GM21390 (cell line): ENCODE measurements at regions not wholly inside any gene's neighbourhood (a gene's known extent, or its start where the extent isn't known, plus 50 kb on each side); places are given as distances from the start of the nearest gene placed in this dataset.
"Not testable (repeated sequence)": the region's sequence is repeated elsewhere in the genome, so short reads cannot be mapped to it uniquely, and the experiment has no call there.

Source experiments
- ATAC-seq: cut with Tn5 transposase; IDR thresholded peaks from one replicate; pipeline ENCODE4 v1.9.1; 2021; ENCODE audit not compliant: unreplicated experiment

DNA sequence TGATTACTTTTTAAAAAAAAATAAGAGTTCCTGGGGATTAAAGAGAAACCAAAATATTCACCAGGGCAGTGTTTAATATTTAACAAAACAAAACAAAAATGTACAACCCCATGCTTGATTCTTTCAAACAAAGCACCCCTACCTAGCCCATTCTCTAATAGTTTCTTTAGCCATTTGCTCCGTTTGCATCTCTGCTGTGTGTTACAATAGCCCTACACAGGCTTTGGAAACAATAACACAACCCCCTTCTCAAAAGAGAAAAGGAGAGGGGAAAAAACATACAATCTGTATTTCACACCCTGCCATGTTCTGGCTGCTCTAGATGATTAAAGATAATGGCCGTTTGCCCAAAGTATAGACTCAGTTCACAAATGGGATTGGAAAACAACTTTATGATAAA is 302.9 kb downstream of the CPS1 start:
- no peak for ATAC-seq

DNA sequence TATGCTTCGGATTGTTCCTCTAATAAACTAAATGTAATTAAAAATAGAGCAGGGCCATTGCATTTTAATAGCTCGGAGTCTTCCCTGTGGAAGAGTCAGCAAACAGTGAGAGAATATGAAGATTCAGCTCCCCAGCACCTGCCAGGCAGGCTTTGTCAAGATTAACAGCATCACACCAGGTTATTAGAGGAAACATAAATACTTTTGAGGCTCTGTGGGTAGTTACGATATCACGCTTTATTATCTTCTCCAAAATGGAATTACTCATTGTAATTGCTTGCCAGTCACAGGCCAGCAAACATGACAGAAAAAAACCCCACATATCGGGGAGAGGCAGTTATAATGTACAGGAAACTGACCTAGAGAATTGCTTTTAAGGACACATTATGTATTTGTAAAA is 303.9 kb downstream of the CPS1 start:
- ATAC-seq = no peak

DNA sequence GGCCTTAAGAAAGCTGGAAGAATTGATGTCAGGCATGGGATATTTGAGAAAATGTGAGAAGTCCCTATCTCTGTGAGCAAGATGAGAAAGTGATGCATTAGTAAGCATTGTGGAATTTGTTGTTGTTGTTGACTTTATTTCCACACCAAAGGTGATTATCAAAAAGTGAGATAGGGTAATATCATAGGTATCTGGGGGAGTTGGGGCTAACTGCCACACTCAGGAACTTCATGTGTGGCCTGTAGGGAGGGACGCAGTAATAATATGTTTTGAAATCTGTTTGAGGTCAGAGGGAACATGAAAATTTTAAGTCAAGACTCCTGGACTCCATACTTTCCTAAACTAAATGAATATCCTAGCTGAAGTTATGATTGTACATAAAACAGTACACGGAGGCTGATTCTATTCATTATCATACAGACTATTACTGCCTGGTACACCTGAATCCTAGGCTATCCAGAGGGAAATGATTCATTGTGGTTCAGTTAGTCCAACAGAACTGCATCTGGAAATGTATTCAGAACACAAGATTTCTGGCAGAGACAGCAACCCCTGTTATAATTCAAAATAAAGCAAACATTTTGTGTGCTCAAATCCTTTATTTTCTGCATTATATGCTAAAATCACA is 304.8 kb downstream of the CPS1 start:
- ATAC-seq = no peak

DNA sequence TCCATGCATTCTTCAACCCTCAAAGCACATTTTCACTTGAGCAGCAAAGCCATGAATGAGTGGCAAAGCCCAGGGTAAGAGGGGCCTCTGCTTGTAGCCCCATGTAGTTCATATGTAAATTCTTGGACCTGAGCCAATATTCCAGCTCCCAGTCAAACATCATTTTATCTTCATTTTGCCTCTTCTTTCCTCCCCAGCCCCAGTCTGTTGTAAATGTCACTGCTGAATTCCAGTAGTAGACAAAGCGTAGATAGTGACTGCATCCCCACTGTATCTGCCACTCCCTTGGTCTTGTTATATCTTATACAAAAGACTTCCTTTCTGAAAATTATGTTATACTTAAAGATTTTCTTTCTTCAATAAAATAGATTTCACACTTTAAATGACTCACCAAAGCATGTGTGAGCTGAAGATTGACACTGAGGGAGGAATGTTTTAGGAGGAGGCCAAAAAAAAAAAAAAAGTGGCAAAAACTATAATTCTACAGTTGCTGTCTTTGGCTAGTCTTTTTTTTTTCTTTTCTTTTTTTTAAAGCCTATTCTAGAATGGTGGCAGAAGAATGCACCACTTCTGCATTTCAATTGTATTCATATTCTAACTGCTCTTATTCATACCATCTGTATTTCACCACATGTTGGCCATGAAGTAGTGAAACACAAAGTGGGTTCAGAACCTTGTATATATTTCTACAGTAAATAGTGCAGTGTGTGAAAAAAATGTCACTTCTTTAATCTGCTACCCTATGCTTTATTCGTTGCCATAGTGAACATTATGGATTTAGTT is 306.1 kb downstream of the CPS1 start:
- no peak for ATAC-seq

DNA sequence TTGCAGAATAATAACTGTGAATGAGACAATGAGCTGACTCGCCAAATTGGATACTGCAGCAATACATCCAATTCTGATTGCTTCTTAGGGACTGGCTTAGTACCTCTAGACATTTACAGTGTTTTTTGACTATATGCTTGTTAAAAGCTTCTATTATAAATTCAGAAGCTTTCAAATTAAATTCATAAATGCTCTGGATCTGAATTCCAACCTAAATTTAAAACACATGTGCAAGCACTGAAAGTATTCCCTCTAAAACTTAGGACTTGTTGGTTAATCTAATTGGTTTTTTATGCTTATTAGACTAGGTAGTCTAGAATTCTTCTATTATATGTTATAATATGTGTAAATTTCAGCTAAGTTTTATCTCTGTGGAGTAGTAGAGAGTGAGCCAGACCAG is 306.9 kb downstream of the CPS1 start:
- ATAC-seq = no peak

DNA sequence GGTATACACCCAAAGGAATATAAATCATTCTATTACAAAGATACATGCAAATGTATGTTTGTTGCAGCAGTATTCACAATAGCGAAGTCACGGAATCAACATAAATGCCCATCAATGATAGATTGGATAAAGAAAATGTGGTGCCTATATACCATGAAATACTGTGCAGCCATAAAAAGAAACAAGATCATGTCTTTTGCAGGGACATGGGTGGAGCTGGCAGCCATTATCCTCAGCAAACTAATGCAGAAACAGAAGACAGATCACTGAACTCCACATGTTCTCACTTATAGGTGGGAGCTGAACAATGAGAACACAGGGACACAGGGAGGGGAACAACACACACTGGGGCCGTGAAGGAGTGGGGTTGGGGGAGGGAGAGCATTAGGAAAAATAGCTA is 315.2 kb downstream of the CPS1 start:
- not testable (repeated sequence) for ATAC-seq

DNA sequence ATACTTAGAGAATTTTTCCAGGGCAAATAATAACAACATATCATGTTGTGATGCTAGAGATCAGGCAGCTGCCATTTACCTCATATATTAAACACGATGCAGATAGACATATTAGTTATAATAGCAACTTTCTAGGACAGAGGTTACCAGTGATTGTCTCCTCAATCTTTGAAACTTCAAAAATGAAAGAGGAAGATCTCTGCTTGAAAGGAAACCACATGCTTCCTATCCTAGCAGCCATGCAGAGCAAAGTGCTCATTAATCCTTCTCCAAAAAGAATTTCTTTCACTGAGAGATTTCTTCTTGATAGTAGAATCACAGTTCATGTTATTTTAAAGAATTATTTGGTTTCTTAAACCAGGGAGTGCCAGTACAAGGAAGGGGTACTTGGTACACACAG is 317.2 kb downstream of the CPS1 start:
- ATAC-seq = no peak

DNA sequence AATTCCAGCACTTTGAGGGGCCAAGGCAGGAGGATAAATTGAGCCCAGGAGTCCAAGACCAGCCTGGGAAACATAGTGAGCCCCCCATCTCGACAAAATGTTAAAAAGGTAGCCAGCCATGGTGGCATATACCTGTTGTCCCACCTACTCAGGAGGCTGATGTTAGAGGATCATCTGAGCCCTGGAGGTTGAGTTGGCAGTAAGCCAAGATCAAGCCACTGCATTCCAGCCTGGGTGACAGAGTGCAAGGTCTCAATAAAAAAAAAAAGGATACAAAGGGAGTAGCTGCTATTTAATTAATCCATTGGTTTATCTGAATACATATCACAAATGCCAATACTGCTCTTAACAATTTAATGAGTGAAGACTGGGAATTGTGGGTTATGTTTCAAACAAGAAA is 327.8 kb downstream of the CPS1 start:
- ATAC-seq = no peak

DNA sequence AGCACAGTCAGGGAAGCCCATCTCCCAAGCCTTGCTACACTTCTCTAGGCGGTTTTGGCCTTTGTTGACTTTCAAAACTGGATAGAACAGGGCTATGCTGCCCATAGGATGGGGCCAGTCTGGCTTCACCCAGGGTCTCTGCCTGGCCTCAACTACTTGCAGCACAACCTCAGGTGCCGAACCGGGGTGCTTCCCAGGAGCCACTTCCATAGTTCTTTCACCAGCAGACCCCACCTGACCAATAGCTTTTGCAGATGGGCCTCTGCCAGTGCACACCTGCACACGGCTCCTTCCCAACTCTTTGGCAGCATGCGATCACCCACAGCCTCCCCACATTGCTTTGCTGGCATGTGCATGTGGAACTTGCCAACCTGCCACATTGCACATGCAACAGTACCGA is 331.6 kb downstream of the CPS1 start:
- no peak for ATAC-seq

DNA sequence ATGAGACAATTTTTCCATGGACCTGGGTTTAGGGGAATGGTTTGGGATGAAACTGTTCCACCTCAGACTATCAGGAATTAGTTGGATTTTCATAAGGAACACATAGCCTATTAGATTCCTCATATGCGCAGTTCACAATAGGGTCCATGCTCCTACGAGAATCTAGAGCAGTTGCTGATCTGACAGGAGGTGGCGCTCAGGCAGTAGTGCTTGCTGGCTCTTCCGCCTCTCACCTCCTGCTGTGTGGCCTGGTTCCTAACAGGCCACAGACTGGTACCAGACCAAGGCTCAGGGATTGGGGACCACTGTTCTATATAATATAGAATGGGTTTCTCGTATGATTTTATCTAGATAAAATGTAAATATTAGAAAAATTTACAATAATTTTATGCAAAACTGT is 338.7 kb downstream of the CPS1 start:
- ATAC-seq = no peak

DNA sequence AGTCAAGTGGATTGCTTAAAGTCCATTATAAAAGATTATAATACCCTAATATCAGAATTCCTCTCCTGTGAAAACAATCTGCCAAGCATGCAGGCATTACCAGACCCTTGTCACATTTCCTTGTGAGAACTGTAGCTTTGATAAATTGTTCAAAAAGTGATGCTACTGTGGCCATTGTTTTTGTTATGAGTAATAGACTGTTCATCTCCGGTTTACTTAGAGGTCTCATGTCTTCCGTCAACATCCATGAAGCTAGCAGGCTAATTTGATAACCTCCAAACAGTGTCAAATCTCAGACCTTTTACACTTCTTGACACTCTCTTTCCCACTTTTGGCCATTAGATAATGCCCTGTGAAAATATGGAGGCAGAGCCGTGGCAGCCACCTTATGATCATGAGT is 342.7 kb downstream of the CPS1 start:
- no peak for ATAC-seq

DNA sequence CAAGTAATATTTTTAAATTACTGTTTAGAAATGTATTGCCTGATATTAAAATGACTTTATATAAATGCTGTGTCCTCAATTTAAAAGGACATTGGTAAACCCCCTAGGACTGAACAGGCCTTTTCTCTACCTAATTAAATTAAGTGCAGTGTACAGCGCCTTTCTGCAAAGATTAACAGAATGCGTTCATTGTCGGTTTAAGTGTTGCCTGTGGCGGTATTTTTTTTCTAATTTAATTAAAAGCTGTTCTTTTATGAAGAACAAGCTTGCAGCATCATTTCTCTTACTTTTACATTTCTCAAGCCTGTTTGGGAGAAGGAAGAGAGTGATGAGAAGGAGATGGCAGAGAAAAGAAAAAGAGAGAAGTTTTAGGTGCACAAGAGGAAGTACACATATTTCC is 344.9 kb downstream of the CPS1 start:
- ATAC-seq = no peak

DNA sequence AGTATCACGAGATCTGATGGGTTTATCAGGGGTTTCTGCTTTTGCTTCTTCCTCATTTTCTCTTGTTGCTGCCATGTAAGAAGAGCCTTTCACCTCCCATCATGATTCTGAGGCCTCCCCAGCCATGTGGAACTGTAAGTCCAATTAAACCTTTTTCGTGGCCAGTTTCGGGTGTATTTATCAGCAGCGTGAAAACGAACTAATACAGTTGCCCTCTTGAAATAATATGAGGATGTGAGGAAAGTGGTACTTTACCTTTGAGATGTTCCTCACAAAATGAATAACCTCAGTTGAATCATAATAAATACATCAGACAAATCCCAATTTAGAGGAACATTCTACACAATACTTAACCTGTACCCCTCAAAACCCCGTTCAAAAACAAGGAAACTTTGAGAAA is 356.4 kb downstream of the CPS1 start:
- ATAC-seq = no peak

DNA sequence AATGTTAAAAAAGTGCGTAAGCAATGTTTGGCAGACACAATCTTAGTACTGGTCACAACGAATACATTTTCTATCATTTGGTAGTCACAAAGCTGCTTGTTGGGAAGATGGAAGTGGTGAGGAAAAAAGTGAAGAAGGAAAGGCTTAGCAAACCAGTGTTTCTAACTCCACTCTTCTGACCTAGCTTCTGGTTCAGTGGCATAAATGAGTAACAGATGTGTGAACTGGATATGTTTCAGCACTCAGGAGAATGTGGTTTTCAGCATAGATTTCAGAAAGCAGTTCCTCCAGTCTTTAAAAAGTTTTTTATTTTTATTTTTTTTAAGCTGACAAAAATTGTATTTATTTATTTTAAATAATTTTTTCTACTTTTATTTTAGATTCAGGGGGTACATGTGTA is 357.1 kb downstream of the CPS1 start:
- ATAC-seq = no peak

DNA sequence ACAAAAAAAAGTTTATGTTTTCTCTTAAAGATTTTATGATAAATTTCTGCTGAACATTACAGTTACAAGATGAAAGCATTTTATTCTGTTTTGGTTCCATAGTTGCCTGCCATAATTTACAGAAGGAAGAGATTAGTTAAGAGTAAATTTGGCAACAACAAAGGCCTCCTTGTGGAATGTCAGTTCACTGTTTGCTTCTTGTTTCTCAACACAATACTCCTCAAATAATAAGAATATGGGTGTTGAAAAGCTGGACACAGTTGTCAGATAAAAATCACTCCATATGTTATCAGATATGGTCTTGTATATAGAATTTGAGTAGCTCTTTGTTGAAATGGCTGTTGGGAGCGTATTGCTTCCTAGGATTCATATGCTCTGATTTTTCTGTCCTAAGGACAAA is 359.5 kb downstream of the CPS1 start:
- ATAC-seq = no peak

DNA sequence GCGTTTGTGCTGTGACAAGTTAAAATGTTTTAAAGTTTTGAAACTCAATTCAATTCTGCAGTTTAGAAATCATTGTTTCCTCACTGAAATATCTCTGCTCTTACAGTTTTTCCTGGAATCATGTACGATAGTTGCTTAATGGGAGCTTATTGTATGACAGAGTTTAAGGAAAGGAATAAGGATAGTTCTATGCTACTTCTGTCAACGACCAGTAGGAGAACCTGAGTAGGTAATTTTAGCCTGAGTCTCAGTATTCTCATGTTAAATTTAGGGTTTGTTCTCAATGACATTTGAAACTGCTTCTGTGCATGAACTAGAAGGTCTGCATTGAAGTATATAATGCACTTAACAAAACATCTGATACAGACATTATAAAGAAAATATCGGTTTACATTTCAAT is 361.1 kb downstream of the CPS1 start:
- no peak for ATAC-seq

DNA sequence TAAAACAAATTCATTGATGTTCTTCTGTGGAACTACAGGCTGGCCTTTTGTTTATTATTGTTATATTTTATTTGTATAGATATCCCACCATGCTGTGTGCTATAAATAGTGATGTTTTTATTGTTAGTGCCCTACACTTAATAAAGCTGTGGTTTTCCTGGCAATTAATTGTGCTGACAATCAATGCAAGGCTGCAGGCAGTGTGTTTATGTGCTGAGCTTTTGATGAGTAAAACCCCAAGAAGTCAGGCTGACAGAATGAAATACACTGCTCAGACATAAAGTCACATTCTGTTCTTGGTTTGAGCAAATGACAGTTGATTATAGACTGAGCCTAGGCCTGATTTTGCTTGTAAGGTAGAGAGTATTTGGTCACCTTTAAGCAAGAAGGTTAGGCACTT is 362.7 kb downstream of the CPS1 start:
- no peak for ATAC-seq

DNA sequence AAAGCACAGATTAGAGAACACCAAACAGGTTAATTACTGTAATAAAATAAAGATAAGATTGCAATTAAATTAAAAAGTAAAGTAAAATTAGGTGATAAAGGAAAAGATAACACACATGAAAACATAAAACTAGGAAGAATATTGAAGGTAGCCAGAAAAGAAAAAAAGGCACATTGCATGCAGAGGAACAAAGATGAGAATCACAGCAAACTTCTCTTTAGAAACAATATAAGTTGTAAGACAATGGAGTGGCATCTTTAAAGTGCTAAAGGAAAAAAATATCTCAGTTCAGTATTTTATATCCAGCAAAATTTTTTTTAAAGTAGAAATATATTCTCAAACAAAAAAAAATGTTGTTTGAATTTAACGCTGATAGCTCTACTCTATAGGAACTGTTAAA is 366.0 kb downstream of the CPS1 start:
- ATAC-seq = no peak

DNA sequence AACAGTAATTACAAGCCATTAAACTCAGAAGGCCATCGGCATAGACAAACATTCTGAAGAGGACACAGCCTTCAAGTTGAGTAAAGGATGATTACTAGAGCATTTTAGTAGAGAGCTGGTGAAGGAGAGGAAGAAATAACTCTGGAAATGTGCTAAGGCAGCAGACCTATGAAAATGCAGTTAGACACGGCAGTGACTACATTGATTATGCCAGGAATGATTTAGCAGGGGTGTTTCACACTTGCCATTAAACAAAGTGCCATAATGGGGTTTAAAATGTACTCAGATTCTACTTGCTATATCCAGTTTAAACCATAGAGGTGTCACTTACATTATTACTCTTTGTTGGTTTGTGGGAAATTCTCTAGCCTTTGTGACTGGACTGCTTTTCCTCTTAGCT is 372.3 kb downstream of the CPS1 start:
- ATAC-seq = no peak

DNA sequence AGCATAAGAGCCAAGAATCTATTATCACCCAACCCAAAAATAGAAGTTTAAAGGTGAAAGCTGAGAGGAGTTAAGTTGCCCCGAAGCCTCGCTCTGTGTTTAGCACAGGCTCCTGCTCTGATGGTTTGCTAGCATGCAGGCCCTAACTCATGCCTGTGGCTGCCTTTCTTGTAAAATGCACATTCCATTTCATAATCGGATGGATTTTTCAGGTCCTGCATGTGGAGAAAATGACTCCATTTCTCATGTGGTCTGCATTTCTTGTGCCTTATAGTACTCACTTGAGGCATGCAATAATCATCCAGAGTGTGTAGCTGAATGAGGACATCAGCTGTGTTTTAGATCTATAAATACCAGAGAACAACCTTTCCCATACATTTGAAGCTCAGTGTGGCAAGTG is 381.8 kb downstream of the CPS1 start:
- ATAC-seq = no peak

DNA sequence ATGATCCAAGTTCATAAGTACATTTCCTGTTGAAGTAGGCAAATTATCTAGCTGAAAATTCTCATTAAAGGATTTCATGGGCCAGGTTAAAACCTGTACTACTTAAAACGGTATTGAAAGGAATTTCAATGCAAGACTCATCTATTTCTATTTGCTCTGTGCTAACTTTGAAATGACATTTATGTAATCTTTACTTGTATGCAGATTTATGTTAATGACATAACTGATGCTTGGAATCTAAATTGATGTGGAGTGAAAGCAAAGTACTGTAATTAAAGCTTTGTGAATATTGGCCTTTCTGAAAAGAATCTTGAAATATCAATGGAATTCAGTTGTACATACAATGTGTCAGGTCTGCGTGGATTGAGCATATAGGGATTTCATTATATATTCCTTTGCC is 390.0 kb downstream of the CPS1 start:
- no peak for ATAC-seq

DNA sequence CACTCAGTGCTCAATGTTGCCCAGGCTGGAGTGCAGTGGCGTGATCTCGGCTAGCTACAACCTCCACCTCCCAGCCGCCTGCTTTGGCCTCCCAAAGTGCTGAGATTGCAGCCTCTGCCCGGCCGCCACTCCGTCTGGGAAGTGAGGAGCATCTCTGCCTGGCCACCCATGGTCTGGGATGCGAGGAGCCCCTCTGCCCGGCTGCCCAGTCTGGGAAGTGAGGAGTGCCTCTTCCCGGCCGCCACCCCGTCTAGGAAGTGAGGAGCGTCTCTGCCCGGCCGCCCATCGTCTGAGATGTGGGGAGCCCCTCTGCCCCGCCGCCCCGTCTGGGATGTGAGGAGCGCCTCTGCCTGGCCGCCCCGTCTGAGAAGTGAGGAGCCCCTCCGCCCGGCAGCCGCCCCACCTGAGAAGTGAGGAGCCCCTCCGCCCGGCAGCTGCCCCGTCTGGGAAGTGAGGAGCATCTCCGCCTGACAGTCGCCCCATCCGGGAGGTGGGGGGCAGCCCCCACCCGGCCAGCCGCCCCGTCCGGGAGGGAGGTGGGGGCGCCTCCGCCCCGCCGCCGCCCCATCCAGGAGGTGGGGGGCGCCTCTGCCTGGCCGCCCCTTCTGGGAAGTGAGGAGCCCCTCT is 394.1 kb downstream of the CPS1 start:
- ATAC-seq = not testable (repeated sequence)
